Esophagus (tissue), 2 donors: ENCODE measurements at regions not wholly inside any gene's neighbourhood (a gene's known extent, or its start where the extent isn't known, plus 50 kb on each side); places are given as distances from the start of the nearest gene placed in this dataset.

Source experiments
- H3K27ac ChIP-seq, 2 donors: one replicate each; pipeline ENCODE4 v1.5.1; 2013; ENCODE audit warnings: low read depth in 2 of 2, mild to moderate bottlenecking in 2 of 2, inconsistent platforms in 1 of 2, low read length in 1 of 2, moderate library complexity in 1 of 2
- H3K27me3 ChIP-seq, 2 donors: one replicate each; pipeline ENCODE4 v1.6.1; 2013; ENCODE audit warnings: low read length in 2 of 2, control low read depth in 1 of 2, mild to moderate bottlenecking in 1 of 2; ENCODE audit not compliant: insufficient read depth in 2 of 2, control insufficient read depth in 1 of 2
- H3K36me3 ChIP-seq, 2 donors: one replicate each; pipeline ENCODE4 v1.6.1; 2013; ENCODE audit warnings: low read length in 1 of 2; ENCODE audit not compliant: control insufficient read depth in 2 of 2, insufficient read depth in 2 of 2
- H3K4me1 ChIP-seq, 2 donors: one replicate each; pipeline ENCODE4 v1.6.1; 2013; ENCODE audit warnings: low read length in 1 of 2; ENCODE audit not compliant: control insufficient read depth in 2 of 2, insufficient read depth in 2 of 2
- H3K4me3 ChIP-seq, 2 donors: one replicate each; pipeline ENCODE4 v1.5.1; 2013; ENCODE audit warnings: low read length in 2 of 2, mild to moderate bottlenecking in 2 of 2, low read depth in 1 of 2, moderate library complexity in 1 of 2
- H3K9me3 ChIP-seq, 2 donors: one replicate each; pipeline ENCODE4 v1.6.1; 2013; ENCODE audit warnings: mild to moderate bottlenecking in 2 of 2, low read depth in 1 of 2, low read length in 1 of 2, moderate library complexity in 1 of 2; ENCODE audit not compliant: control insufficient read depth in 2 of 2, insufficient read depth in 1 of 2
- WGBS, 2 donors: extraction: QIAGEN DNeasy Blood & Tissue Kit; methylation state at CpG; one replicate each; pipeline ENCODE4 v1.1.7; 2013; 5-methylcytosine and 5-hydroxymethylcytosine counted together
- donor health status: healthy with polysubstance abuse.
- donor health status: Bipolar disorder and iron deficiency.

GRCh38 chr16:87252269-87252970 lies 64.8 kb downstream of the C16orf95 start:
- H3K4me3 ChIP-seq = no peak overlapping the region
- no peaks in the 10 kb centered on the region for H3K4me1 ChIP-seq
- H3K27ac ChIP-seq = no peak overlapping the region
- peaks cover 0 to 2% of the 10 kb centered on the region in 2 donors for H3K9me3 ChIP-seq
- no peaks in the 10 kb centered on the region for H3K36me3 ChIP-seq
- WGBS, 2 donors = 84% methylated on average over 12 of the region's 12 CpGs
- H3K27me3 ChIP-seq = no peaks in the 10 kb centered on the region
